Neural progenitor cell (in vitro differentiated cells): ENCODE measurements at regions not wholly inside any gene's neighbourhood (a gene's known extent, or its start where the extent isn't known, plus 50 kb on each side); places are given as distances from the start of the nearest gene placed in this dataset.

Source experiments
- CTCF ChIP-seq: fragments of 200-600 bp; sonication (generic); IDR thresholded peaks from 2 replicates; pipeline ENCODE4 v1.5.1; 2017; ENCODE audit warnings: antibody characterized with exemption, mild to moderate bottlenecking
- EZH2 ChIP-seq: fragments of 200-600 bp; sonication (generic); IDR thresholded peaks from 2 replicates; pipeline ENCODE4 v1.6.1; 2017; ENCODE audit warnings: antibody characterized with exemption, mild to moderate bottlenecking, moderate library complexity

- TF ChIP-seq CTCF (no peak), EZH2 (no peak)
Observed at GRCh38 chr14:83575301-83575700, 1954.6 kb upstream of the FLRT2 start.
